DND-41 (cell line): ENCODE measurements at regions not wholly inside any gene's neighbourhood (a gene's known extent, or its start where the extent isn't known, plus 50 kb on each side); places are given as distances from the start of the nearest gene placed in this dataset.

ENCODE experiments used
- ATAC-seq: fragments of 200-7000 bp; cut with Tn5 transposase; 3 replicates; pipeline ENCODE4 v1.9.1; 2021; ENCODE audit warnings: low read depth; ENCODE audit not compliant: insufficient read depth
- DNase-seq: peaks from one replicate; pipeline ENCODE4 v3.0.0-alpha.2; 2020
- H2AFZ ChIP-seq: 2 replicates; pipeline ENCODE4 v1.6.0; 2012; ENCODE audit warnings: low read depth, low read length
- H3K27ac ChIP-seq: 2 replicates; pipeline ENCODE4 v1.5.1; 2012; ENCODE audit warnings: low read length, inconsistent platforms
- H3K27me3 ChIP-seq: fragments of 200-600 bp; sonication (generic); 2 replicates; pipeline ENCODE4 v1.6.0; 2012; ENCODE audit warnings: low read length, mild to moderate bottlenecking, inconsistent platforms; ENCODE audit not compliant: insufficient read depth, poor library complexity
- H3K36me3 ChIP-seq: 2 replicates; pipeline ENCODE4 v1.5.1; 2012; ENCODE audit warnings: low read length, inconsistent platforms; ENCODE audit not compliant: insufficient read depth
- H3K4me1 ChIP-seq: 2 replicates; pipeline ENCODE4 v1.5.1; 2012; ENCODE audit warnings: mild to moderate bottlenecking, low read length; ENCODE audit not compliant: insufficient read depth
- H3K4me2 ChIP-seq: 2 replicates; pipeline ENCODE4 v1.6.0; 2012; ENCODE audit warnings: mild to moderate bottlenecking, moderate library complexity, low read length, inconsistent platforms; ENCODE audit not compliant: insufficient read depth
- H3K4me3 ChIP-seq, 2 experiments: fragments of 200-600 bp in 1 of 2; shearing (Covaris generic) in 1 of 2; 2 replicates each; pipeline ENCODE4 v1.5.1; 2012 to 2016; ENCODE audit warnings: inconsistent platforms in 2 of 2, low read length in 2 of 2, mild to moderate bottlenecking in 2 of 2, low read depth in 1 of 2, moderate library complexity in 1 of 2
- H3K79me2 ChIP-seq: 2 replicates; pipeline ENCODE4 v1.6.0; 2012; ENCODE audit warnings: low read length, inconsistent platforms; ENCODE audit not compliant: insufficient read depth
- H3K9ac ChIP-seq: 2 replicates; pipeline ENCODE4 v1.6.0; 2012; ENCODE audit warnings: low read depth, mild to moderate bottlenecking, inconsistent platforms, low read length, moderate library complexity
- H3K9me3 ChIP-seq: 2 replicates; pipeline ENCODE4 v1.5.1; 2012; ENCODE audit warnings: low read length, moderate library complexity, mild to moderate bottlenecking, inconsistent platforms; ENCODE audit not compliant: insufficient read depth, severe bottlenecking
- H4K20me1 ChIP-seq: 2 replicates; pipeline ENCODE4 v1.6.0; 2012; ENCODE audit warnings: low read length; ENCODE audit not compliant: insufficient read depth
- CTCF ChIP-seq: IDR thresholded peaks from 2 replicates; pipeline ENCODE4 v1.5.1; 2012; ENCODE audit warnings: borderline replicate concordance, low read length, moderate library complexity, mild to moderate bottlenecking; ENCODE audit not compliant: poor library complexity, severe bottlenecking; ENCODE audit errors: extremely low read depth
- EZH2 ChIP-seq: IDR thresholded peaks from 3 replicates; pipeline ENCODE4 v1.6.1; 2012; ENCODE audit warnings: borderline replicate concordance, low read depth, mild to moderate bottlenecking, moderate library complexity, low read length, inconsistent platforms; ENCODE audit not compliant: severe bottlenecking

- H4K20me1 ChIP-seq: no peaks in the 10 kb centered on the region
- no peak overlapping the region for H2AFZ ChIP-seq
- TF ChIP-seq EZH2 (no peak), CTCF (no peak)
- ATAC-seq: no peak
- H3K79me2 ChIP-seq: no peaks in the 10 kb centered on the region
- H3K4me1 ChIP-seq: peaks cover 14% of the 10 kb centered on the region
- H3K9ac ChIP-seq: no peak overlapping the region
- H3K36me3 ChIP-seq: no peaks in the 10 kb centered on the region
- no peaks in the 10 kb centered on the region for H3K9me3 ChIP-seq
- H3K27ac ChIP-seq: no peak overlapping the region
- DNase-seq: no peak
- H3K27me3 ChIP-seq: no peaks in the 10 kb centered on the region
- H3K4me3 ChIP-seq: no peak overlapping the region
- no peak overlapping the region for H3K4me2 ChIP-seq
Observed at GRCh38 chr21:43292041-43292865, 123.4 kb downstream of the CRYAA start.

GRCh38 chr21:43291347-43291950, 122.6 kb downstream of the CRYAA start:
- no peaks in the 10 kb centered on the region for H4K20me1 ChIP-seq
- H3K4me2 ChIP-seq: no peak overlapping the region
- H3K4me1 ChIP-seq: peaks cover 22% of the 10 kb centered on the region
- no peaks in the 10 kb centered on the region for H3K36me3 ChIP-seq
- no peak for DNase-seq
- no peak for ATAC-seq
- no peak overlapping the region for H3K27ac ChIP-seq
- no peaks in the 10 kb centered on the region for H3K27me3 ChIP-seq
- no peak overlapping the region for H3K9ac ChIP-seq
- H3K4me3 ChIP-seq: no peak overlapping the region
- no peaks in the 10 kb centered on the region for H3K9me3 ChIP-seq
- H2AFZ ChIP-seq: no peak overlapping the region
- TF ChIP-seq EZH2 (no peak), CTCF (no peak)
- no peaks in the 10 kb centered on the region for H3K79me2 ChIP-seq

GRCh38 chr21:43290421-43291346, 121.9 kb downstream of the CRYAA start:
- Histone ChIP-seq H3K4me1 (peaks cover 29% of the 10 kb centered on the region), H3K27ac (no peak overlapping the region), H3K9me3 (no peaks in the 10 kb centered on the region), H3K9ac (no peak overlapping the region), H3K36me3 (no peaks in the 10 kb centered on the region), H3K4me3 (no peak overlapping the region), H2AFZ (no peak overlapping the region), H3K79me2 (no peaks in the 10 kb centered on the region), H3K27me3 (no peaks in the 10 kb centered on the region), H4K20me1 (no peaks in the 10 kb centered on the region), H3K4me2 (no peak overlapping the region)
- peak; percentile 20 for DNase-seq
- TF ChIP-seq EZH2 (no peak), CTCF (no peak)
- no peak for ATAC-seq
